CD14-positive monocyte (primary cell): ENCODE measurements at regions not wholly inside any gene's neighbourhood (a gene's known extent, or its start where the extent isn't known, plus 50 kb on each side); places are given as distances from the start of the nearest gene placed in this dataset.

Experiments used
- DNase-seq, 3 donors: peaks; one replicate each; pipeline ENCODE4 v3.0.0-alpha.2; 2011 to 2022
- H2AFZ ChIP-seq: 2 replicates; pipeline ENCODE4 v1.6.0; 2012; ENCODE audit warnings: mild to moderate bottlenecking, low read depth, low read length, inconsistent platforms; ENCODE audit not compliant: insufficient read depth, poor library complexity, severe bottlenecking
- H3K27ac ChIP-seq, 2 donors: 1 replicate in 1 of 2; 2 replicates in 1 of 2; pipeline ENCODE4 v1.5.1; 2012 to 2013; ENCODE audit warnings: low read length in 2 of 2, control low read depth in 1 of 2, inconsistent platforms in 1 of 2, low read depth in 1 of 2, mild to moderate bottlenecking in 1 of 2
- H3K27me3 ChIP-seq, 2 donors: one replicate each; pipeline versions ENCODE4 v1.6.0 to v1.6.1; 2011 to 2013; ENCODE audit warnings: low read length in 2 of 2; ENCODE audit not compliant: control insufficient read depth in 2 of 2, insufficient read depth in 2 of 2
- H3K36me3 ChIP-seq, 2 donors: replicated peaks in 1 of 2; 1 replicate in 1 of 2; 2 replicates in 1 of 2; pipeline versions ENCODE4 v1.5.1 to v1.6.1; 2012 to 2013; ENCODE audit warnings: low read length in 2 of 2, control low read depth in 1 of 2, inconsistent platforms in 1 of 2, mild to moderate bottlenecking in 1 of 2; ENCODE audit not compliant: insufficient read depth in 2 of 2, control insufficient read depth in 1 of 2
- H3K4me1 ChIP-seq, 2 donors: 1 replicate in 1 of 2; 2 replicates in 1 of 2; pipeline versions ENCODE4 v1.5.1 to v1.6.1; 2012 to 2013; ENCODE audit warnings: low read length in 2 of 2, control low read depth in 1 of 2, inconsistent platforms in 1 of 2, mild to moderate bottlenecking in 1 of 2, moderate library complexity in 1 of 2; ENCODE audit not compliant: insufficient read depth in 2 of 2, control insufficient read depth in 1 of 2
- H3K4me2 ChIP-seq: replicated peaks from 2 replicates; pipeline ENCODE3; 2012; ENCODE audit warnings: low read length, moderate library complexity, mild to moderate bottlenecking; ENCODE audit not compliant: poor library complexity, severe bottlenecking; ENCODE audit errors: extremely low read depth
- H3K4me3 ChIP-seq, 3 experiments: fragments of 200-600 bp in 1 of 3; sonication (generic) in 1 of 3; replicated peaks in 1 of 3; 1 replicate in 2 of 3; 2 replicates in 1 of 3; pipeline ENCODE4 v1.5.1; 2011 to 2013; ENCODE audit warnings: low read length in 3 of 3, mild to moderate bottlenecking in 3 of 3, control low read depth in 2 of 3, low read depth in 2 of 3, inconsistent platforms in 1 of 3, moderate library complexity in 1 of 3
- H3K79me2 ChIP-seq: 2 replicates; pipeline ENCODE4 v1.6.0; 2012; ENCODE audit warnings: mild to moderate bottlenecking, control low read depth, inconsistent platforms, low read length, moderate library complexity; ENCODE audit not compliant: insufficient read depth
- H3K9ac ChIP-seq: 2 replicates; pipeline ENCODE4 v1.6.0; 2017; ENCODE audit warnings: low read length, mild to moderate bottlenecking; ENCODE audit not compliant: insufficient read depth, poor library complexity, severe bottlenecking
- H3K9me3 ChIP-seq, 2 donors: replicated peaks in 1 of 2; 1 replicate in 1 of 2; 2 replicates in 1 of 2; pipeline versions ENCODE4 v1.5.1 to v1.6.1; 2012 to 2013; ENCODE audit warnings: low read length in 2 of 2, control low read depth in 1 of 2; ENCODE audit not compliant: control insufficient read depth in 1 of 2, insufficient read depth in 1 of 2
- H4K20me1 ChIP-seq: 2 replicates; pipeline ENCODE4 v1.6.0; 2012; ENCODE audit warnings: mild to moderate bottlenecking, low read length, control low read depth, moderate library complexity; ENCODE audit not compliant: insufficient read depth
- H3K27ac Mint-ChIP-seq, 7 donors: one replicate each; pipeline ENCODE4 v1.8.0; 2020; ENCODE audit warnings: mild to moderate bottlenecking in 7 of 7, mixed read lengths in 7 of 7, moderate library complexity in 6 of 7, inconsistent platforms in 2 of 7
- H3K27me3 Mint-ChIP-seq, 3 donors: one replicate each; pipeline ENCODE4 v1.8.0; 2021 to 2022; ENCODE audit warnings: low read depth in 3 of 3, mild to moderate bottlenecking in 3 of 3, mixed read lengths in 3 of 3, moderate library complexity in 3 of 3, inconsistent platforms in 1 of 3
- H3K36me3 Mint-ChIP-seq, 2 donors: one replicate each; pipeline ENCODE4 v1.8.0; 2020; ENCODE audit warnings: mixed read lengths in 2 of 2, inconsistent platforms in 1 of 2, mild to moderate bottlenecking in 1 of 2
- H3K4me1 Mint-ChIP-seq: one replicate; pipeline ENCODE4 v1.8.0; 2020; ENCODE audit warnings: mild to moderate bottlenecking, mixed read lengths
- H3K4me3 Mint-ChIP-seq, 2 donors: one replicate each; pipeline ENCODE4 v1.8.0; 2020; ENCODE audit warnings: mild to moderate bottlenecking in 2 of 2, mixed read lengths in 2 of 2, moderate library complexity in 1 of 2
- H3K9me3 Mint-ChIP-seq, 7 donors: one replicate each; pipeline ENCODE4 v1.8.0; 2020 to 2022; ENCODE audit warnings: mixed read lengths in 7 of 7, mild to moderate bottlenecking in 6 of 7, moderate library complexity in 6 of 7, inconsistent platforms in 2 of 7
- CTCF ChIP-seq: fragments of 200-600 bp; IDR thresholded peaks from one replicate; pipeline ENCODE4 v1.8.0; 2022; ENCODE audit warnings: antibody characterized with exemption, mild to moderate bottlenecking
- WGBS: methylation state at CpG from one replicate; pipeline ENCODE4 v1.1.5; 2013; ENCODE audit warnings: missing lambda C conversion rate; ENCODE audit not compliant: insufficient coverage; 5-methylcytosine and 5-hydroxymethylcytosine counted together
- intact Hi-C, 2 donors: fragments of 100-400 bp; cut with micrococcal nuclease; formaldehyde crosslinking; loops; one replicate each; pipeline versions ENCODE4 v1.15.0 to v1.15.1; 2023

GRCh38 chr1:193335806-193336428 is 149.5 kb upstream of the B3GALT2 start:
- Mint-ChIP-seq H3K9me3 (peaks cover 6 to 26% (median 13%) of the 10 kb centered on the region in 7 donors), H3K27me3 (peaks cover 0 to 2% (median 0%) of the 10 kb centered on the region in 3 donors), H3K36me3 (no peaks in the 10 kb centered on the region), H3K4me1 (no peaks in the 10 kb centered on the region), H3K27ac (no peak overlapping the region), H3K4me3 (no peak overlapping the region)
- TF ChIP-seq CTCF = no peak
- Histone ChIP-seq H3K79me2 (no peaks in the 10 kb centered on the region), H3K4me1 (no peaks in the 10 kb centered on the region), H2AFZ (no peak overlapping the region), H3K4me3 (no peak overlapping the region), H3K36me3 (no peaks in the 10 kb centered on the region), H3K27me3 (no peaks in the 10 kb centered on the region), H4K20me1 (no peaks in the 10 kb centered on the region), H3K9me3 (peaks cover 10 to 15% of the 10 kb centered on the region in 2 donors), H3K4me2 (no peak overlapping the region), H3K9ac (no peak overlapping the region), H3K27ac (no peak overlapping the region)
- no peak for DNase-seq
- intact Hi-C loops = no loop called here
- no CpG with 5 or more reads among the region's 1 CpG for WGBS

- no peak overlapping the region for H2AFZ ChIP-seq
- H3K36me3 ChIP-seq = no peaks in the 10 kb centered on the region
- no peak overlapping the region for H3K27ac ChIP-seq
- no peak overlapping the region for H3K4me3 ChIP-seq
- H3K4me1 Mint-ChIP-seq = no peaks in the 10 kb centered on the region
- H3K4me1 ChIP-seq = no peaks in the 10 kb centered on the region
- no peak for TF ChIP-seq CTCF
- no peak for DNase-seq
- no peaks in the 10 kb centered on the region for H3K27me3 ChIP-seq
- no peak overlapping the region for H3K27ac Mint-ChIP-seq
- H3K9me3 Mint-ChIP-seq = peaks cover 6 to 26% (median 17%) of the 10 kb centered on the region in 7 donors
- H3K4me3 Mint-ChIP-seq = no peak overlapping the region
- H3K9ac ChIP-seq = no peak overlapping the region
- no peaks in the 10 kb centered on the region for H3K36me3 Mint-ChIP-seq
- intact Hi-C loops = no loop called here
- H3K4me2 ChIP-seq = no peak overlapping the region
- peaks cover 0 to 4% (median 0%) of the 10 kb centered on the region in 3 donors for H3K27me3 Mint-ChIP-seq
- H4K20me1 ChIP-seq = no peaks in the 10 kb centered on the region
- H3K79me2 ChIP-seq = no peaks in the 10 kb centered on the region
- no CpG with 5 or more reads among the region's 3 CpGs for WGBS
- H3K9me3 ChIP-seq = peaks cover 14 to 20% of the 10 kb centered on the region in 2 donors
Observed at GRCh38 chr1:193333166-193333565, 146.8 kb upstream of the B3GALT2 start.
